ENCODE measurements at regions not wholly inside any gene's neighbourhood (a gene's known extent, or its start where the extent isn't known, plus 50 kb on each side); places are given as distances from the start of the nearest gene placed in this dataset.

DNA sequence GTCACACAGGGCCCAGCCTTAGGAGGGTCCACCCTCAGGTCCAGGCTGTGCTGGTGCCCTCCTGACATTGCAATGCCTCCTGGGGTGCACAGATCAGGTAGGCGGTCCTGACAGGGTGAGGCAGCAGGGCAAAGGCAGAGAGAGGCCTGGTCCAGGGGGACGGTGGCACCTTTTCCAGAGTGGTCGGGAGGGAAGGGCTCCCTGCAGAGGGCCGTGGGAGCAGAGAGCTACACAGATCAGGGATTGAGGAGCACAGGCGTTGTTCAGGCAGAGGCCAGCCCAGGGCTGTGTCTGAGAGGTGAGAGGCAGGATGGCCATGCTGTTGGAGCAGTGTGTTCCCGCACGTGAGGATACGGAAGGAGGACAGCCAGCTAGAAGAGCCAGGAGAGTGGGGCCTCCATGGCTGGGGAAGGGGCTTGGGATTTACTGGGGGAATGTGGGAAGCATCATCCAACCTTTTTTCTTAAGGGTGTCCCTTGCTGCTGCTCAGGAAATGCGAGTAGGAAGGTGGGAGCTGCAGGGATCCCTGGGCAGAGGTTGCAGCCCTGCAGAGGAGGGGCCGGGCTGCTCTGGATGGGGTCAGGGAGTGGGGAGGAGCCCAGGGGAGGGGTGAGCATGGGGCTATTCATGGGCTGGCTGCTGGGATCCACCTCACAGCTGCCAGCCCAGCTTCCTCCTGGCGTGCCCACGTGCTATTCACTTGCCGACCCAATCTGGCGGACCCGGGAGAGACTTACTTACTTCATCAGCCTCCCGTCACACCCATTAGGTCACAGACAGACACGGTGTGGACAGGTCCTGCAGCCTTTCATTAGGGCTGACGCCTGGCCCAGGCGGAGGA, 1516.4 kb downstream of the TBC1D22A start:
- H3K4me3 Mint-ChIP-seq, result no peak overlapping the region
- no peak for DNase-seq
- no peak overlapping the region for H3K27ac Mint-ChIP-seq
- no peaks in the 10 kb centered on the region for H3K4me1 Mint-ChIP-seq (ENCODE audit: low read depth)
- ATAC-seq (replicated peaks in 1 of 2), result no peak
- H3K9me3 Mint-ChIP-seq, result peaks cover 1 to 3% of the 10 kb centered on the region in 2 donors
- peaks cover 31% of the 10 kb centered on the region for H3K27me3 Mint-ChIP-seq (ENCODE audit: low read depth)
- no peaks in the 10 kb centered on the region for H3K36me3 Mint-ChIP-seq (ENCODE audit: insufficient read depth in 2 of 2)

DNA sequence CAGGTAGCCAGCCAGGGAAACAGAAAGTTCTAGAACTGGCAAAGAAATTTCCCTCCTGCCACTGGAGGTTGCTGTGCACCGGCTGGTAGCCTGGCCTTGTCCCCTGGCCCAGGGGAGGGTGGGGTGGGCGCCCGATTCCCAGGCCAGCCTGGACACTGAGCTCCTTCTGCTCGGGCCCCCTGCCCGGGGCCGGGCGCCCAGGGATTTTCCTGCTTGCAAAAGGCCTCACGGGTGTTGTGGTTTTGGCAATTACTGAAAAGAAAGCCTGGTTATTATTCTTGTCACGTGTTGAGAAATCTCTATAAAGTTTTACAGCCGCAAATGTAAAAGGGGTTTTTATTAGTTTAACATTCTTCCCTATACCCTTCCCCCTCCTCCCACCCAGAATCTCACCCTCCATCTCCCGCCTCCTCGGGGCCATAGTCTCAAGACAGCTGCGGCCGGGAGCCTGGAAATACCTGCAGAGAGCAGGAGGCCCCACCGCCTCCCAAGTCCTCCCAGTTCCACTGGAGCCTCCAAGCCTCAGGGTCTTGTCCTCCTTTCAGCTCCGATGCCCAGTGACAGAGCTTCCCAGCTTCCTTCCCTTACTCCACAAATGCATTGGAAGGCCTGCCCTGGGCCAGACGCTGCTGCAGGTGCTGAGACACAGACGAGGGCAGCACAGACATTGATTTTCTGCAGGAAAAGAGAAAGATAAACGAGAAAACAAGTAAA, 1515.6 kb downstream of the TBC1D22A start:
- Mint-ChIP-seq H3K36me3 (ENCODE audit: insufficient read depth in 2 of 2) (no peaks in the 10 kb centered on the region), H3K27ac (no peak overlapping the region), H3K27me3 (ENCODE audit: low read depth) (peaks cover 31% of the 10 kb centered on the region), H3K4me3 (no peak overlapping the region), H3K9me3 (peaks cover 0 to 1% of the 10 kb centered on the region in 2 donors), H3K4me1 (ENCODE audit: low read depth) (no peaks in the 10 kb centered on the region)
- ATAC-seq (replicated peaks in 1 of 2) (no peak), DNase-seq (no peak)

DNA sequence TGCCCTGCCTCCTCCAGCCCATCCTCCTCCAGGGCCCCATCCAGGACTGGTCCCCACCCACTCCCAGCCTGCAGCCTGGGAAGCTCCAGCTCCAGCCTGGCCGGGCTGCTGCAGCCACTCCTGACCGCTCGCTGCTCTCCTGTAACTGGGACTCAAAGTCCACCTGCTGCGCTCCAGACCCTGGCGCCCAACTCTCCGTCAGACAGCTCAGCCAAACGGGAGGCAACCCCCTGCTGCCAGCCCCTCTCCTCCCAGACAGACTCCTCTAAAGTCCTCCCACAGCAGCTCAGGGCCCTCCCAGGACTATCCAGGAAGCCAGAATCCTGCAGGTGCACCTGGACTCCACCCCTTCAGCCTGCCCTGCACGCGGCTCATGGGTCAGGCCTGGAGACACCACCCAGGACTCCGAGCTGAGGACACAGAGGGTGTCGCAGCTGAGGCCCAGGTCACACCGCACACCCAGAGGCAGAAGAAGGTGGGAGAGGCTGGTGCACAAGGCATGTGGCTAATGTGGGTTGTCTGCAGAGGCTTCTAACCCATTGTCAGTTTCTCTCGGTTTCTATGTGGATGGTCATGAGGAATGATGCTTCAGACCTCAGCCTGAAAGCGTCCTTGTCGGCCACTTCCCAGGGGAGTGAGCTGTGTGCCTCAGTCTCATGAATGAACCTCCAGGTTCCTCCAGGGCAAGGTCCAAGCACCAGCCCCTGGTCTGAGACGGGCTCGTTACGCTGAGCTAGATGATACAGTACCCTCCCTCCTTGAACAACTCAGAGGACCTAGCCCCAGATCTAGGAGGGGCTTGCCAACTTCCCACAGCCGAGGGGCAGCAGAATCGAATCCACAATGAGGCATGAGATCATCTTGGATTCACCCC, 1514.8 kb downstream of the TBC1D22A start:
- Mint-ChIP-seq H3K36me3 (ENCODE audit: insufficient read depth in 2 of 2) (no peaks in the 10 kb centered on the region), H3K9me3 (peaks cover 0 to 1% of the 10 kb centered on the region in 2 donors), H3K27me3 (ENCODE audit: low read depth) (peaks cover 31% of the 10 kb centered on the region), H3K4me1 (ENCODE audit: low read depth) (no peaks in the 10 kb centered on the region), H3K27ac (no peak overlapping the region), H3K4me3 (no peak overlapping the region)
- no peak for DNase-seq
- ATAC-seq (replicated peaks in 1 of 2), result no peak

DNA sequence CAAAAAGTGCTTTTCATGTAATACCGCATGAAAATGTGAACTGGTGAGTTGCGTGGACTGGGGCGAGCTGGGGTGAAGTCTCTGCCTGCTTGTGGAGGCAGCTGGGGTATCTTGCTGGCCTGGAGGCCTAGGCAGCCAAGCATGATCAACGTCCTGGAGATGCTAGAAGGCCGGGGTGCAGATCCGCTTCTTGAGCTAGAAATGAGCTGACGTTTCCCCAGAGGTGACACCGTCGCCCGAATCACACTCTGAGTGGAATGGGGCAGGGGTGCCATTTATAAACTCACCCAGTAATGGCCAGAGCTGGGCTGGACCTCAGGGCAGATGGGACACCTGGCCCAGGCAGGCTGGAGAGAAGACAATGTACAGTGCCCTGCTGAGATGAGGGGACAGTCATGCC, 1513.0 kb downstream of the TBC1D22A start:
- no peaks in the 10 kb centered on the region for H3K36me3 Mint-ChIP-seq (ENCODE audit: insufficient read depth in 2 of 2)
- H3K9me3 Mint-ChIP-seq, result peaks cover 0 to 1% of the 10 kb centered on the region in 2 donors
- no peak overlapping the region for H3K27ac Mint-ChIP-seq
- H3K27me3 Mint-ChIP-seq (ENCODE audit: low read depth), result peaks cover 18% of the 10 kb centered on the region
- no peak overlapping the region for H3K4me3 Mint-ChIP-seq
- no peak for DNase-seq
- ATAC-seq (replicated peaks in 1 of 2), result no peak
- H3K4me1 Mint-ChIP-seq (ENCODE audit: low read depth), result no peaks in the 10 kb centered on the region

DNA sequence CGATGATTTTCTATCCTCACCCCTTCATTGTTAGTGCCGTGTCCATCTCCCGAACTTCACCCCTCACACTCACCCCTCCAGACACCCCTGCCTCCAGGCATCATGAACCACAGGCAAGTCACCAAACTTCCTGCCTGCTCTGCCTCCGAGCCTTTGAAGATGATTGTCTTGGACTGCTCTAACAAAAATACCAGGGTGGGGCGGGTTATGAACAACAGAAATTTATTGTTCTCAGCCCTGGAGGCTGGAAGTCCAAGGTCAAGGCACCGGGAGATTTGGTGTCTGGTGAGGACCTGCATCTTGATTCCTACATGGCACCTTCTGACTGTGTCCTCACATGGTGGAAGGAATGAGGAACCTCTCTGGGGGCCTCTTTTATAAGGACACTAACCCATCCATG, 1508.3 kb downstream of the TBC1D22A start:
- Mint-ChIP-seq H3K27me3 (ENCODE audit: low read depth) (no peaks in the 10 kb centered on the region), H3K27ac (no peak overlapping the region), H3K4me1 (ENCODE audit: low read depth) (no peaks in the 10 kb centered on the region), H3K36me3 (ENCODE audit: insufficient read depth in 2 of 2) (no peaks in the 10 kb centered on the region), H3K9me3 (no peaks in the 10 kb centered on the region), H3K4me3 (no peak overlapping the region)
- DNase-seq (no peak), ATAC-seq (replicated peaks in 1 of 2) (no peak)

DNA sequence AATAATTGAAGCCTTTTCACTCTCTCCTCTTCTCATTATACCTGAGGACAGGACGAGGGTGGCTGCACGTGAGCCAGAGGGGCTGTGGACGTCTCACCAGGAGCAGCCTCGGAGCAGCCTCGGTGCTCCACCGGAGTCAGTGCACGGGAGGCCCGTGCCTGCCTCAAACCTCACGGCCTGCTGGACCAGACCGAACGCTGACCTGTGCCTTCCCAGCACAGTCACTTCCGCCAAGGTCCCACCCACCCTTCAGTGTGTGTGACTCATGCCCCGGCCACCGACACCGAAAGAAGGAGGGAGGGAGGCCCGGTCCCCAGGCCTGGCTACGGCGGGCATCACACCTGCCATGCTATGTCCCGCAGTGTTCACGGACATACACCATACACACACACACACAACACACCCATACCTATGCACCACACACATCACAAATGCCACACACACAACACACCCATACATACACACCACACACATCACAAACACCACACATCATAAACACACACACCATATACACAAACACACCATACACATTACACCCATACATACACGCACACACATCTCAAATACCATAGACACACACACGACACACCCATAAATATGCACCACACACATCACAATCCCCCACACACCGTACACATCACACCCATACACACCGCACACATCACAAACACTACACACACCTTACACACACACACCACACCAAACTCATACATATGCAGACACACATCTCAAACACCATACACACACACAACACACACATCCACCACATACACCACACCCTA, 1506.5 kb downstream of the TBC1D22A start:
- ATAC-seq (replicated peaks in 1 of 2), result no peak
- H3K4me1 Mint-ChIP-seq (ENCODE audit: low read depth), result no peaks in the 10 kb centered on the region
- H3K27me3 Mint-ChIP-seq (ENCODE audit: low read depth), result no peaks in the 10 kb centered on the region
- no peak overlapping the region for H3K4me3 Mint-ChIP-seq
- DNase-seq, result no peak
- no peak overlapping the region for H3K27ac Mint-ChIP-seq
- no peaks in the 10 kb centered on the region for H3K9me3 Mint-ChIP-seq
- no peaks in the 10 kb centered on the region for H3K36me3 Mint-ChIP-seq (ENCODE audit: insufficient read depth in 2 of 2)

DNA sequence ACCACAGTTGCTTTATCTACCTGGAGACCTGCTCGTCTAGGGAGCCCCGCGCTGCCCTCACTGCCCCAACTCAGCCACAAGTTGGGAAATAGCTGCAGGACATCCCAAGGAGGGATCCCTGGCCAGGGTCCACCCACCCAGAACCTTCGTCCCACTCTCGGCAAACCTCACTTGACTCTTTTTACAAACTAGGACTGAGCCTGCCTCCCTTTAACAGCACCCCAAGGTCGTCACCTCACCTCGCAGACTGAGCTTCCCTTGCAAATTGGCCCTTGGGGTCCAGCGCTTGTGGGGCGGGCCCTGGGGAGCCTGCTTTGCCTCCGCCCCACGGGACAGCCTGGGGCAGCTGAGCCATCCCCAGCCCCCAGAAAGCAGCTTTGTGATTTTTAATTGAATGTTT, 1505.8 kb downstream of the TBC1D22A start:
- H3K9me3 Mint-ChIP-seq, result no peaks in the 10 kb centered on the region
- DNase-seq (no peak), ATAC-seq (replicated peaks in 1 of 2) (no peak)
- H3K36me3 Mint-ChIP-seq (ENCODE audit: insufficient read depth in 2 of 2), result no peaks in the 10 kb centered on the region
- no peak overlapping the region for H3K4me3 Mint-ChIP-seq
- no peak overlapping the region for H3K27ac Mint-ChIP-seq
- no peaks in the 10 kb centered on the region for H3K27me3 Mint-ChIP-seq (ENCODE audit: low read depth)
- no peaks in the 10 kb centered on the region for H3K4me1 Mint-ChIP-seq (ENCODE audit: low read depth)

DNA sequence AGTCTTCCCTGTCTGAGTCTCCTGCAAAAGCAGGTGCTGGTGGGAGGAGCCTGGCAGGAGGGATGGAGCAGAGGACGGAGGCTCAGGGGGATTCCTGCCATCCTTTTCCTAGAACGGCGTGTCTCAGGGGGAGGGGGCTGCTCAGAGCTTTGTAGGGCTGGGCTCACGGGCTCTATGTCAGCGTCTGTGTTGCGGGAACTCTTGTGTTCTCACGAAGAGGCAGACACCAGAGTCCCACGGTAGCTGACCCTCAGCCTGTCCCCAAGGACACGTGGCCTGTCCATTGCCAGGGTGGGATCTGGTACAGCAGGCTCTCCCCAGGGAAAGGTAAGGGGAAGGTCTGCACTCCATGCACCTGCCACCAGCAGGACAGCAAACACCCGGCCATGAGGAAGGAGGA, 1505.2 kb downstream of the TBC1D22A start:
- DNase-seq, result no peak
- Mint-ChIP-seq H3K27ac (no peak overlapping the region), H3K36me3 (ENCODE audit: insufficient read depth in 2 of 2) (no peaks in the 10 kb centered on the region), H3K4me1 (ENCODE audit: low read depth) (no peaks in the 10 kb centered on the region), H3K9me3 (no peaks in the 10 kb centered on the region), H3K4me3 (no peak overlapping the region), H3K27me3 (ENCODE audit: low read depth) (no peaks in the 10 kb centered on the region)
- ATAC-seq (replicated peaks in 1 of 2), result no peak

DNA sequence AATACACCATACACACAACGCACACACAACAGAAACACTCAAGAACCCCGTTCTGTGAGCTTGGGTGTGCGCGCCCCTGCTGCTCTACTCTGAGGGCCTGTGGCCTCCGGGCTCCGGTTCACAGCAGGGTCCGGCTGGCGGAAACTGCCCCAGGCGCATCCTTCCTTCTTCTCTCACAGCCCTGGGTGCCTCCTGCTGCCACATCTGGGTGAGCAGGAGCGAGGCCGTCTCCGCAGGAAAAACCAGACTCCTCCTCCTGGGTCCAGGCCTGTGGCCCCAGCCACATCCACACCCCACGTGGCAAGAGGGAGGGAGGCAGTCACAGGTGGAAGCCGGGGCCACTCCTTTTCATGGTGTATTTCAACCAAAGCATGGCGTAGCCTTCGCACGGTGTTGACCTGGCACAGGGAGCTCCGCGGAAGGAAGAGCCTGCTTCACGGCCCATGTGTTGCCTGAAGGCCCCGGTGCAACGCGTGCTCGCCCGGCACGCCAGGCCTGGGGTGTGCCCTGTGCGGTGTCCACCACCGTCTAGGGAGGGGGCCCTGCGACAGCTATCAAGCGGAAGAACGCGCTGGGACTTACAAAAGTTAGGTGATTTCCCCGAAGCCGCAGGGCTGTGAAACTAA, 1502.7 kb downstream of the TBC1D22A start:
- Mint-ChIP-seq H3K27ac (no peak overlapping the region), H3K9me3 (no peaks in the 10 kb centered on the region), H3K4me1 (ENCODE audit: low read depth) (no peaks in the 10 kb centered on the region), H3K4me3 (no peak overlapping the region), H3K27me3 (ENCODE audit: low read depth) (no peaks in the 10 kb centered on the region), H3K36me3 (ENCODE audit: insufficient read depth in 2 of 2) (no peaks in the 10 kb centered on the region)
- DNase-seq, result no peak
- ATAC-seq (replicated peaks in 1 of 2), result no peak

DNA sequence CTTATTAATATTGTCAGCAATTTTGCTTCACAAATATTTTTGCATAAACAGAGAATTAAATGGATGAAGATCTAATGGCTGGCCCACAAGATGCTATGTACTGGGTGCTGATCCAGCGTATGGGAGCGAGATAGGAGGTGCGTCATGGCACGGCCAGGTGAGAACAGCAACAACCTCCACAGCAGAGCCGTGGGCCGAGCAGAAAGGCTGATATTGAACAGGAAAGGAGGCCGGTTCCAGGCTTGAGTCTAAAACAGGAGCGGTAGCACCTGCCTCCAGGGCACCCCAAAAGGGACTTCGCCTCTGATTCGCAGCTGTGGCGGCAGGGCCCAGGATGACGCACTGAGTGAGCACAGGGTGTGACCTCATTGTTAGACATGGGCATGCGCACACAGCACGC, 1502.1 kb downstream of the TBC1D22A start:
- DNase-seq (no peak), ATAC-seq (replicated peaks in 1 of 2) (no peak)
- no peaks in the 10 kb centered on the region for H3K27me3 Mint-ChIP-seq (ENCODE audit: low read depth)
- H3K36me3 Mint-ChIP-seq (ENCODE audit: insufficient read depth in 2 of 2), result no peaks in the 10 kb centered on the region
- no peak overlapping the region for H3K27ac Mint-ChIP-seq
- no peak overlapping the region for H3K4me3 Mint-ChIP-seq
- no peaks in the 10 kb centered on the region for H3K4me1 Mint-ChIP-seq (ENCODE audit: low read depth)
- no peaks in the 10 kb centered on the region for H3K9me3 Mint-ChIP-seq

DNA sequence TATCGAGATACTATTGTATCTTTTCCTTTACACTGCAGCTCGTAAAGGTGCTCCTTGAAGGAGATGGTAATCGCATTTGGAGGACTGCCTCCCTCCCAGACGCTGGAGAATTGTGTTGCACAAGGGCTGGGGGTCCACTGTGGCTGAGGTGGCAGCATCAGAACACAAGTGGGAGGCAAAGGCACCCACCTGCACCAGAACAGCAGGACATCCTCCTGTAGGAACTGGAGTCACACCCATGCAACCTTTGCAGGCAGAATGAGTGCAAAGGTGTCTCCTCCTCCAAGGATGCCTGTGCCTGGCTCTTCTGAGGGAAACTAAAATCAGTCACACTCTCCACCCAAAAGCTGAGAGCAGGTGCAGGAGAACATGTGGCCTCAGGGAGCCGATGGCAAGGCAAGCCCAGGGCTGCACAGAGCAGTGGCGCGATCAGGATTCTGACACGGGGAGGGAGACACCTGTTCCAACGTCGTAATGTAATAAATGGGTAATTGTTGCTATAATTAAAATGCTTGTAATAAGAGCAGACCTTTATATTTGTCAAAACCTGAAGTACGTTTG, 1501.4 kb downstream of the TBC1D22A start:
- Mint-ChIP-seq H3K9me3 (no peaks in the 10 kb centered on the region), H3K36me3 (ENCODE audit: insufficient read depth in 2 of 2) (no peaks in the 10 kb centered on the region), H3K27ac (no peak overlapping the region), H3K4me1 (ENCODE audit: low read depth) (no peaks in the 10 kb centered on the region), H3K4me3 (no peak overlapping the region), H3K27me3 (ENCODE audit: low read depth) (no peaks in the 10 kb centered on the region)
- DNase-seq, result no peak
- no peak for ATAC-seq (replicated peaks in 1 of 2)

DNA sequence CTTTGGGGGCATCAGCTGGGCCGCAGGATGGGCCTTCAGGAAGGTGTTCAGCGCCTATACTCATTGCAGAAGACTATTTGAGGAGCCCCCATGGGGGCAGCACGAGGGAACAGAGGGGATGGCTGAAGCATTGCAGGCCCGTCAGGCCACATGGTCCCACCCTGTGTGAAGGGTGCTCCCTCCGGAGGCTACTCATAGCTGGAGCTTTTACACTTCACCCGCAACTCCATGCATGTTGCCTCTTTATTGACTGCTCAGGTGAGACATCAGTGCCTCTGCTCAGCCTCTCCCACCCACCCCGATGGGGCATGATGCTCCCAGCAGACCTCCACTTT, 1500.9 kb downstream of the TBC1D22A start:
- no peaks in the 10 kb centered on the region for H3K4me1 Mint-ChIP-seq (ENCODE audit: low read depth)
- ATAC-seq (replicated peaks in 1 of 2), result no peak
- no peak for DNase-seq
- H3K9me3 Mint-ChIP-seq, result no peaks in the 10 kb centered on the region
- no peak overlapping the region for H3K4me3 Mint-ChIP-seq
- H3K27me3 Mint-ChIP-seq (ENCODE audit: low read depth), result no peaks in the 10 kb centered on the region
- no peak overlapping the region for H3K27ac Mint-ChIP-seq
- H3K36me3 Mint-ChIP-seq (ENCODE audit: insufficient read depth in 2 of 2), result no peaks in the 10 kb centered on the region
